K562 (cell line): ENCODE measurements at regions not wholly inside any gene's neighbourhood (a gene's known extent, or its start where the extent isn't known, plus 50 kb on each side); places are given as distances from the start of the nearest gene placed in this dataset.

Experiments used
- ATAC-seq: fragments of 200-7000 bp; cut with Tn5 transposase; 3 replicates; pipeline ENCODE4 v1.9.1; 2020; ENCODE audit warnings: moderate library complexity
- BruUV-seq: library from RNA; stranded (reverse); fragments of 400-500 nt; replicated peaks from 2 replicates; lab custom pipeline; 2021; lab: Mats Ljungman, UMichigan
- CTCF ChIA-PET: fragments of 300-600 bp; formaldehyde crosslinking; extraction: SDS; loops from one replicate; lab custom pipeline; 2021; ENCODE audit warnings: low intra/inter-chr PET ratio; lab: Yijun Ruan, JAX
- POLR2A ChIA-PET: fragments of 300-600, 350-650 bp; sonication (Branson Sonifier 250); formaldehyde crosslinking; extraction: SDS; loops from one replicate; lab custom pipeline; 2021; ENCODE audit warnings: antibody characterized with exemption, inconsistent platforms; lab: Yijun Ruan, JAX
- DNase-seq, 4 experiments: peaks; one replicate each; pipeline versions ENCODE4 v3.0.0 to v3.0.0-alpha.2; 2011 to 2018; ENCODE audit warnings: low spot score in 3 of 4, mixed read lengths in 3 of 4; ENCODE audit errors: extremely low read depth in 1 of 4
- FAIRE-seq: peaks from 2 replicates; lab custom pipeline; 2011; peaks lifted over from hg19 to GRCh38; lab: Jason Lieb, UNC
- H2AFZ ChIP-seq: 2 replicates; pipeline ENCODE4 v1.6.0; 2011; ENCODE audit warnings: low read depth, low read length, control low read depth, inconsistent platforms
- H3K27ac ChIP-seq: fragments of 200-600 bp; 3 replicates; pipeline ENCODE4 v1.8.0; 2011; ENCODE audit warnings: low read depth, mild to moderate bottlenecking, control low read depth, inconsistent platforms, low read length, moderate library complexity, mixed read lengths; ENCODE audit errors: extremely low read depth
- H3K27me3 ChIP-seq, 2 experiments: fragments of 300-600 bp in 1 of 2; 2 replicates in 1 of 2; 3 replicates in 1 of 2; pipeline versions ENCODE4 v1.6.0 to v1.8.0; 2011; ENCODE audit warnings: inconsistent platforms in 2 of 2, low read length in 2 of 2, mild to moderate bottlenecking in 1 of 2, mixed read lengths in 1 of 2, moderate library complexity in 1 of 2; ENCODE audit not compliant: control insufficient read depth in 2 of 2, insufficient read depth in 2 of 2
- H3K36me3 ChIP-seq: fragments of 300-600 bp; 3 replicates; pipeline ENCODE4 v1.8.0; 2011; ENCODE audit warnings: mild to moderate bottlenecking, low read length, inconsistent platforms; ENCODE audit not compliant: control insufficient read depth, insufficient read depth
- H3K4me1 ChIP-seq, 2 experiments: fragments of 200-600 bp in 1 of 2; replicated peaks in 1 of 2; 2 replicates in 1 of 2; 3 replicates in 1 of 2; pipeline versions ENCODE4 v1.5.1 to v1.8.0; 2011; ENCODE audit warnings: inconsistent platforms in 2 of 2, low read length in 2 of 2, mild to moderate bottlenecking in 1 of 2, mixed read lengths in 1 of 2, moderate library complexity in 1 of 2; ENCODE audit not compliant: control insufficient read depth in 2 of 2, insufficient read depth in 2 of 2
- H3K4me2 ChIP-seq: 2 replicates; pipeline ENCODE4 v1.6.1; 2011; ENCODE audit warnings: low read length, control low read depth, inconsistent platforms, mixed read lengths; ENCODE audit not compliant: insufficient read depth
- H3K4me3 ChIP-seq: fragments of 200-600 bp; sonication (generic), shearing (Covaris generic); 2 replicates; pipeline ENCODE4 v1.5.1; 2016; ENCODE audit warnings: control low read depth, inconsistent platforms
- H3K79me2 ChIP-seq: fragments of 200-600 bp; 3 replicates; pipeline ENCODE4 v1.8.0; 2011; ENCODE audit warnings: low read length, inconsistent platforms; ENCODE audit not compliant: control insufficient read depth, insufficient read depth
- H3K9ac ChIP-seq, 2 experiments: 2 replicates each; pipeline versions ENCODE4 v1.6.0 to v1.6.1; 2011; ENCODE audit warnings: low read depth in 2 of 2, low read length in 2 of 2, control low read depth in 1 of 2, inconsistent platforms in 1 of 2, mild to moderate bottlenecking in 1 of 2, mixed read lengths in 1 of 2; ENCODE audit not compliant: insufficient read depth in 1 of 2
- H3K9me1 ChIP-seq: one replicate; pipeline ENCODE4 v1.6.0; 2011; ENCODE audit warnings: inconsistent platforms, mild to moderate bottlenecking, low read length, moderate library complexity; ENCODE audit not compliant: control insufficient read depth, insufficient read depth
- H3K9me3 ChIP-seq: replicated peaks from 2 replicates; pipeline ENCODE4 v1.5.1; 2011; ENCODE audit warnings: low read depth, low read length, inconsistent platforms; ENCODE audit not compliant: control insufficient read depth, insufficient read depth
- H4K20me1 ChIP-seq: replicated peaks from 2 replicates; pipeline ENCODE4 v1.6.1; 2011; ENCODE audit warnings: low read length, inconsistent platforms, mixed read lengths; ENCODE audit not compliant: control insufficient read depth, insufficient read depth
- CREB3L1 ChIP-seq: fragments of 450-650 bp; IDR thresholded peaks from 2 replicates; pipeline ENCODE4 v1.6.1; 2014; ENCODE audit warnings: low read depth, mild to moderate bottlenecking, moderate library complexity, borderline replicate concordance
- DDX20 ChIP-seq: fragments of 450-650 bp; IDR thresholded peaks from 2 replicates; pipeline ENCODE4 v1.6.1; 2016; ENCODE audit warnings: missing genetic modification characterization, low read depth, mild to moderate bottlenecking, missing compliant biosample characterization, moderate library complexity
- EP300 ChIP-seq: IDR thresholded peaks from 2 replicates; pipeline ENCODE4 v1.6.1; 2012; ENCODE audit warnings: low read length, improper control_type of control experiment
- GABPA ChIP-seq: fragments of 200-800 bp; sonication (Bioruptor generic); conservative IDR thresholded peaks from 2 replicates; pipeline ENCODE4 v1.6.1; 2016; ENCODE audit warnings: low read depth, missing genetic modification characterization, missing compliant biosample characterization
- POLR2A ChIP-seq: fragments of 450-650 bp; conservative IDR thresholded peaks from 2 replicates; pipeline ENCODE4 v1.6.1; 2016
- ZNF639 ChIP-seq, 2 experiments: fragments of 200-800 bp in 1 of 2; sonication (Bioruptor generic) in 1 of 2; sonication (generic) in 1 of 2; formaldehyde crosslinking in 1 of 2; IDR thresholded peaks in 1 of 2; conservative IDR thresholded peaks in 1 of 2; 2 replicates each; pipeline versions ENCODE4 v1.5.0 to v1.6.1; 2016 to 2020; ENCODE audit warnings: missing compliant biosample characterization in 1 of 2, missing genetic modification characterization in 1 of 2, missing genetic modification reagents in 1 of 2
- WGBS: fragments of 100-300 bp; shearing (Covaris generic); methylation state at CpG from one replicate; pipeline ENCODE4 v1.1.6; 2016; ENCODE audit warnings: low coverage, mixed read lengths; ENCODE audit not compliant: insufficient coverage; ENCODE audit errors: missing lambda C conversion rate; 5-methylcytosine and 5-hydroxymethylcytosine counted together
- in situ Hi-C: fragments of 300-500 bp; cut with MboI; formaldehyde crosslinking; loops from 4 replicates; pipeline ENCODE4 v1.15.0; 2018; ENCODE audit warnings: inconsistent platforms, mixed read lengths
- intact Hi-C: fragments of 100-400 bp; cut with micrococcal nuclease; formaldehyde crosslinking; loops from 2 replicates; pipeline ENCODE4 v1.14.2; 2022
- TF ChIP-seq, protein P1 (sequence below), 3 experiments: IDR thresholded peaks in 2 of 3; conservative IDR thresholded peaks in 1 of 3; 2 replicates each; pipeline ENCODE4 v1.5.1; 2011 to 2012; ENCODE audit warnings: low read length in 3 of 3, mild to moderate bottlenecking in 3 of 3, control low read depth in 2 of 3, improper control_type of control experiment in 1 of 3, inconsistent platforms in 1 of 3, low read depth in 1 of 3, mixed read lengths in 1 of 3, moderate library complexity in 1 of 3; ENCODE audit not compliant: insufficient read depth in 2 of 3

- no peak for TF ChIP-seq ZNF639 (CRISPR knock-in tag; conservative IDR thresholded peaks at IDR 0.05 in 1 of 2, IDR thresholded peaks at IDR 0.05 in 1 of 2)
- TF ChIP-seq, all 486 proteins: peak for 0
These were observed 52.9 kb upstream of the PARD3B start (continued) for GRCh38 chr2:204492417-204492816.

- intact Hi-C loops (no loop called here), in situ Hi-C loops (no loop called here)
- H3K4me1 ChIP-seq, result no peaks in the 10 kb centered on the region
- no peak overlapping the region for H2AFZ ChIP-seq
- ATAC-seq, result no peak
- POLR2A ChIA-PET, result no interaction called here
- no peak for DNase-seq
- no peak overlapping the region for H3K9ac ChIP-seq
- no peak for FAIRE-seq
- H3K36me3 ChIP-seq, result no peaks in the 10 kb centered on the region
- H3K27me3 ChIP-seq, result no peaks in the 10 kb centered on the region
- CTCF ChIA-PET, result no interaction called here
- WGBS, result 25% methylated on average over 3 of the region's 3 CpGs
- no TSS peak for BruUV-seq
- H3K79me2 ChIP-seq, result no peaks in the 10 kb centered on the region
- H4K20me1 ChIP-seq, result no peaks in the 10 kb centered on the region
- H3K4me2 ChIP-seq, result no peak overlapping the region
- H3K4me3 ChIP-seq, result no peak overlapping the region
- no peak overlapping the region for H3K27ac ChIP-seq
- no peaks in the 10 kb centered on the region for H3K9me3 ChIP-seq
- TF ChIP-seq CREB3L1, result no peak
- no peak for TF ChIP-seq DDX20 (tag)
- TF ChIP-seq, protein P1, sequence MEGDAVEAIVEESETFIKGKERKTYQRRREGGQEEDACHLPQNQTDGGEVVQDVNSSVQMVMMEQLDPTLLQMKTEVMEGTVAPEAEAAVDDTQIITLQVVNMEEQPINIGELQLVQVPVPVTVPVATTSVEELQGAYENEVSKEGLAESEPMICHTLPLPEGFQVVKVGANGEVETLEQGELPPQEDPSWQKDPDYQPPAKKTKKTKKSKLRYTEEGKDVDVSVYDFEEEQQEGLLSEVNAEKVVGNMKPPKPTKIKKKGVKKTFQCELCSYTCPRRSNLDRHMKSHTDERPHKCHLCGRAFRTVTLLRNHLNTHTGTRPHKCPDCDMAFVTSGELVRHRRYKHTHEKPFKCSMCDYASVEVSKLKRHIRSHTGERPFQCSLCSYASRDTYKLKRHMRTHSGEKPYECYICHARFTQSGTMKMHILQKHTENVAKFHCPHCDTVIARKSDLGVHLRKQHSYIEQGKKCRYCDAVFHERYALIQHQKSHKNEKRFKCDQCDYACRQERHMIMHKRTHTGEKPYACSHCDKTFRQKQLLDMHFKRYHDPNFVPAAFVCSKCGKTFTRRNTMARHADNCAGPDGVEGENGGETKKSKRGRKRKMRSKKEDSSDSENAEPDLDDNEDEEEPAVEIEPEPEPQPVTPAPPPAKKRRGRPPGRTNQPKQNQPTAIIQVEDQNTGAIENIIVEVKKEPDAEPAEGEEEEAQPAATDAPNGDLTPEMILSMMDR (IDR thresholded peaks at IDR 0.05 in 2 of 3, conservative IDR thresholded peaks at IDR 0.05 in 1 of 3; ENCODE audit: insufficient read depth in 2 of 3, low read depth in 1 of 3, low read length in 3 of 3), result no peak
- no peak for TF ChIP-seq GABPA (tag)
- TF ChIP-seq POLR2A, result no peak
- no peak for TF ChIP-seq EP300
- no peaks in the 10 kb centered on the region for H3K9me1 ChIP-seq
These were observed 50.6 kb upstream of the PARD3B start for GRCh38 chr2:204494681-204495080.
